OCI-LY3 (cell line): ENCODE measurements at regions not wholly inside any gene's neighbourhood (a gene's known extent, or its start where the extent isn't known, plus 50 kb on each side); places are given as distances from the start of the nearest gene placed in this dataset.

ENCODE experiments used
- CTCF ChIP-seq: fragments of 200-600, 300-600 bp; sonication (generic); IDR thresholded peaks from 2 replicates; pipeline ENCODE4 v1.5.1; 2014; ENCODE audit warnings: antibody characterized with exemption, low read length, low read depth
- EZH2phosphoT487 ChIP-seq: fragments of 200-600 bp; shearing (Covaris generic); IDR thresholded peaks from 2 replicates; pipeline ENCODE4 v1.6.1; 2018; ENCODE audit warnings: antibody characterized with exemption, mixed run types, low read depth

DNA sequence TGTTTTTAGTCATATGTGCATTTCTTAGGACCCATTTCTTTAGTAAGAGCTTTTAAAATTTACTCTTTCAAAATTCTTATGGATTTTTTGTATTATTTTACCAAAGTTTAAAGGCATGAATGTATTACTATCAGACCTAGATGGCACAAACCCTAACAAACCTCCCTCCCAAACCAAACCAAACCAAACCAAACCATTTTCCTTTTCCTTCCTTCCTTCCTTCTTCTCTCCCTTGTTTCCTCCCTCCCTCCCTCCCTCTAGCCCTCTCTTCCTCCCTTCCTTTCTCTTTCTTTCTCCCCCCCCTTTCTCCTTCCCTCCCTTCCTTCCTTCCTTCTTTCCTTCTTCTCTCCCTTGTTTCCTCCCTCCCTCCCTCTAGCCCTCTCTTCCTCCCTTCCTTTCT is 1001.8 kb upstream of the CITED2 start:
- TF ChIP-seq CTCF: no peak
- no peak for TF ChIP-seq EZH2phosphoT487
